GM23248 (cell line): ENCODE measurements at regions not wholly inside any gene's neighbourhood (a gene's known extent, or its start where the extent isn't known, plus 50 kb on each side); places are given as distances from the start of the nearest gene placed in this dataset.
"Not testable (repeated sequence)": the region's sequence is repeated elsewhere in the genome, so short reads cannot be mapped to it uniquely, and the experiment has no call there.

Experiments used
- EZH2 ChIP-seq: fragments of 200-600 bp; sonication (generic); IDR thresholded peaks from 2 replicates; pipeline ENCODE4 v1.6.1; 2018; ENCODE audit warnings: antibody characterized with exemption, mild to moderate bottlenecking; ENCODE audit not compliant: insufficient read depth, poor library complexity, severe bottlenecking
- EZH2phosphoT487 ChIP-seq: fragments of 200-600 bp; sonication (generic); IDR thresholded peaks from 2 replicates; pipeline ENCODE4 v1.6.1; 2018; ENCODE audit warnings: antibody characterized with exemption, moderate library complexity, mild to moderate bottlenecking, low read depth; ENCODE audit not compliant: insufficient read depth

DNA sequence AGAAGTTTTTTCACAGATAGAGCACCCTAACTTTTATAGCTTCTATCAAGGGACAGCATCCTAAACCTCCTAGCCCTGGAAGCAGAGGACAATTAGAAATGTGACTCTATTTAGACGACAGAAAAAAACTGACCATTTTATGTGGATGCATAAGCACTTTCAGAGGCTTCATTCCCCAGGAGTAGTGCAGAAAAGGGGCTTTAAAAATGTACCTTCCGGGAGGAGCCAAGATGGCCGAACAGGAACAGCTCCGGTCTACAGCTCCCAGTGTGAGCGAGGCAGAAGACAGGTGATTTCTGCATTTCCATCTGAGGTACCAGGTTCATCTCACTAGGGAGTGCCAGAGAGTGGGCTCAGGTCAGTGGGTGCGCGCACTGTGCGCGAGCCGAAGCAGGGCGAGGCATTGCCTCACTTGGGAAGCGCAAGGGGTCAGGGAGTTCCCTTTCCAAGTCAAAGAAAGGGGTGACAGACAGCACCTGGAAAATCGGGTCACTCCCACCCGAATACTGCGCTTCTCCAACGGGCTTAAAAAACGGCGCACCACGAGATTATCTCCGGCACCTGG, 416.4 kb upstream of the C1orf87 start:
- not testable (repeated sequence) for TF ChIP-seq EZH2, EZH2phosphoT487
